GM12878 (cell line): ENCODE measurements at regions not wholly inside any gene's neighbourhood (a gene's known extent, or its start where the extent isn't known, plus 50 kb on each side); places are given as distances from the start of the nearest gene placed in this dataset.

ENCODE experiments used
- ATAC-seq: fragments of 200-7000 bp; cut with Tn5 transposase; 3 replicates; pipeline ENCODE4 v1.9.1; 2020; ENCODE audit warnings: mild to moderate bottlenecking, moderate library complexity
- BruUV-seq: library from RNA; stranded (reverse); fragments of 400-500 nt; replicated peaks from 2 replicates; lab custom pipeline; 2021; lab: Mats Ljungman, UMichigan
- CTCF ChIA-PET: fragments of 300-600 bp; sonication (Branson Sonifier 250); formaldehyde crosslinking; extraction: SDS; loops from one replicate; lab custom pipeline; 2021; ENCODE audit warnings: inconsistent platforms; lab: Yijun Ruan, JAX
- POLR2A ChIA-PET: fragments of 350-600 bp; formaldehyde crosslinking; extraction: SDS; loops from one replicate; lab custom pipeline; 2021; ENCODE audit warnings: inconsistent platforms; lab: Charles Lee
- RAD21 ChIA-PET: fragments of 300-600 bp; sonication (Branson Sonifier 250); formaldehyde crosslinking; loops from one replicate; lab custom pipeline; 2023; ENCODE audit warnings: antibody characterized with exemption; ENCODE audit not compliant: unreplicated experiment; lab: Charles Lee
- SMC1A ChIA-PET: fragments of 300-600 bp; sonication (Branson Sonifier 250); formaldehyde crosslinking; loops from one replicate; lab custom pipeline; 2023; ENCODE audit not compliant: unreplicated experiment, uncharacterized antibody; lab: Charles Lee
- DNase-seq: peaks from one replicate; pipeline ENCODE4 v3.0.0-alpha.2; 2011; ENCODE audit warnings: low read depth, low spot score
- FAIRE-seq: peaks from 3 replicates; lab custom pipeline; 2011; peaks lifted over from hg19 to GRCh38; lab: Jason Lieb, UNC
- H2AFZ ChIP-seq: 2 replicates; pipeline ENCODE4 v1.6.0; 2011; ENCODE audit warnings: low read depth, low read length, control low read depth; ENCODE audit not compliant: control insufficient read depth
- H3K27ac ChIP-seq: 2 replicates; pipeline ENCODE4 v1.5.1; 2011; ENCODE audit warnings: control low read depth; ENCODE audit not compliant: control insufficient read depth, insufficient read depth
- H3K27me3 ChIP-seq, 2 experiments: replicated peaks in 1 of 2; 2 replicates each; pipeline versions ENCODE4 v1.6.0 to v1.6.1; 2011; ENCODE audit warnings: low read length in 1 of 2; ENCODE audit not compliant: control insufficient read depth in 2 of 2, insufficient read depth in 2 of 2
- H3K36me3 ChIP-seq, 2 experiments: 2 replicates each; pipeline ENCODE4 v1.5.1; 2011; ENCODE audit warnings: low read length in 1 of 2; ENCODE audit not compliant: control insufficient read depth in 2 of 2, insufficient read depth in 2 of 2
- H3K4me1 ChIP-seq: 2 replicates; pipeline ENCODE4 v1.6.1; 2011; ENCODE audit warnings: mild to moderate bottlenecking, low read length, moderate library complexity, mixed read lengths; ENCODE audit not compliant: control insufficient read depth, insufficient read depth
- H3K4me2 ChIP-seq: 2 replicates; pipeline ENCODE4 v1.6.0; 2011; ENCODE audit warnings: control low read depth; ENCODE audit not compliant: control insufficient read depth, insufficient read depth
- H3K4me3 ChIP-seq: fragments of 200-600 bp; sonication (generic); 2 replicates; pipeline ENCODE4 v1.5.1; 2016
- H3K79me2 ChIP-seq: 2 replicates; pipeline ENCODE4 v1.6.0; 2011; ENCODE audit warnings: low read length; ENCODE audit not compliant: control insufficient read depth, insufficient read depth
- H3K9ac ChIP-seq: 2 replicates; pipeline ENCODE4 v1.8.0; 2011; ENCODE audit warnings: low read length, control low read depth, mixed read lengths; ENCODE audit not compliant: control insufficient read depth, insufficient read depth
- H3K9me3 ChIP-seq: replicated peaks from 3 replicates; pipeline ENCODE4 v1.5.1; 2011; ENCODE audit warnings: mild to moderate bottlenecking, low read length; ENCODE audit not compliant: control insufficient read depth, insufficient read depth
- H4K20me1 ChIP-seq: 2 replicates; pipeline ENCODE4 v1.6.0; 2011; ENCODE audit not compliant: control insufficient read depth, insufficient read depth
- ASH2L ChIP-seq: fragments of 300-600, 200-600 bp; sonication (generic); IDR thresholded peaks from 2 replicates; pipeline ENCODE4 v1.6.1; 2017; ENCODE audit warnings: low read depth, mild to moderate bottlenecking, borderline replicate concordance
- BMI1 ChIP-seq: fragments of 450-650 bp; IDR thresholded peaks from 2 replicates; pipeline ENCODE4 v1.6.1; 2016; ENCODE audit warnings: mild to moderate bottlenecking, moderate library complexity, borderline replicate concordance
- IRF3 ChIP-seq: fragments of 450-650 bp; IDR thresholded peaks from 2 replicates; pipeline ENCODE4 v1.6.1; 2014; ENCODE audit warnings: mild to moderate bottlenecking
- LARP7 ChIP-seq: fragments of 450-650 bp; IDR thresholded peaks from 2 replicates; pipeline ENCODE4 v1.6.1; 2017; ENCODE audit warnings: mild to moderate bottlenecking
- NBN ChIP-seq: fragments of 450-650 bp; IDR thresholded peaks from 2 replicates; pipeline ENCODE4 v1.6.1; 2016
- NFYB ChIP-seq: IDR thresholded peaks from 2 replicates; pipeline ENCODE4 v1.6.1; 2011; ENCODE audit warnings: low read depth, mild to moderate bottlenecking, low read length, improper control_type of control experiment, moderate library complexity; ENCODE audit not compliant: insufficient read depth
- NR2C2 ChIP-seq: IDR thresholded peaks from 2 replicates; pipeline ENCODE4 v1.6.1; 2011; ENCODE audit warnings: borderline replicate concordance, low read depth; ENCODE audit not compliant: control insufficient read depth, insufficient read length
- PKNOX1 ChIP-seq: fragments of 450-650 bp; IDR thresholded peaks from 2 replicates; pipeline ENCODE4 v1.6.1; 2016; ENCODE audit warnings: mild to moderate bottlenecking
- SREBF1 ChIP-seq: IDR thresholded peaks from 2 replicates; pipeline ENCODE4 v1.6.1; 2012; ENCODE audit warnings: mild to moderate bottlenecking, low read length
- TCF3 ChIP-seq: IDR thresholded peaks from 2 replicates; pipeline ENCODE4 v1.6.1; 2012; ENCODE audit warnings: low read depth, mild to moderate bottlenecking, low read length, borderline replicate concordance; ENCODE audit not compliant: insufficient read depth
- YY1 ChIP-seq: IDR thresholded peaks from 2 replicates; pipeline ENCODE4 v1.6.1; 2011; ENCODE audit warnings: low read depth, mild to moderate bottlenecking, low read length
- ZBTB4 ChIP-seq: fragments of 450-650 bp; formaldehyde crosslinking; IDR thresholded peaks from 2 replicates; pipeline ENCODE4 v1.4.0; 2022; ENCODE audit warnings: mild to moderate bottlenecking, moderate library complexity
- WGBS: methylation state at CpG from one replicate; pipeline ENCODE4 v1.1.6; 2016; ENCODE audit warnings: low lambda C conversion rate; ENCODE audit not compliant: insufficient replicate concordance, insufficient coverage; ENCODE audit errors: missing lambda C conversion rate; 5-methylcytosine and 5-hydroxymethylcytosine counted together
- in situ Hi-C: fragments of 300-500 bp; cut with MboI; formaldehyde crosslinking; loops from 9 replicates; pipeline ENCODE4 v1.14.3; 2018; ENCODE audit warnings: mixed read lengths
- intact Hi-C: fragments of 100-400 bp; cut with micrococcal nuclease; formaldehyde crosslinking; loops from one replicate; pipeline ENCODE4 v1.14.2; 2022; ENCODE audit not compliant: unreplicated experiment

GRCh38 chr12:124110372-124110883 lies 137.4 kb downstream of the ZNF664 start:
- ATAC-seq (no peak), FAIRE-seq (no peak), DNase-seq (no peak)
- Histone ChIP-seq H3K9ac (no peak overlapping the region), H3K4me3 (no peak overlapping the region), H4K20me1 (no peaks in the 10 kb centered on the region), H3K27me3 (no peaks in the 10 kb centered on the region), H2AFZ (no peak overlapping the region; the same call in 1 of the 2 replicates), H3K9me3 (peaks cover 2% of the 10 kb centered on the region; the same call in 2 of the 3 replicates), H3K4me2 (no peak overlapping the region), H3K27ac (no peak overlapping the region), H3K4me1 (no peaks in the 10 kb centered on the region), H3K79me2 (no peaks in the 10 kb centered on the region), H3K36me3 (no peaks in the 10 kb centered on the region)
- WGBS: 100% methylated on average over 2 of the region's 2 CpGs
- in situ Hi-C loops (no loop called here), intact Hi-C loops (no loop called here)
- ChIA-PET POLR2A (interaction anchor here (0.5 kb wide), 1 partner anchor 94 kb away, joined by 3 read pairs; no protein-coding TSS in a partner anchor), RAD21 (no interaction called here), SMC1A (no interaction called here), CTCF (no interaction called here)
- no peak for TF ChIP-seq SREBF1
- no peak for TF ChIP-seq NR2C2
- TF ChIP-seq PKNOX1: no peak
- no peak for TF ChIP-seq NBN
- no peak for TF ChIP-seq YY1
- TF ChIP-seq LARP7: no peak
- BruUV-seq: no TSS peak

- H3K9me3 ChIP-seq: peaks cover 2% of the 10 kb centered on the region; the same call in 2 of the 3 replicates
- no peak overlapping the region for H3K27ac ChIP-seq
- TF ChIP-seq ASH2L (no peak), BMI1 (no peak), TCF3 (no peak), ZBTB4 (no peak), NFYB (no peak), IRF3 (no peak)
- TF ChIP-seq, all 136 proteins: peak for 0
- Histone ChIP-seq H3K79me2 (no peaks in the 10 kb centered on the region), H3K9ac (no peak overlapping the region), H3K4me1 (no peaks in the 10 kb centered on the region), H3K4me3 (no peak overlapping the region), H2AFZ (no peak overlapping the region), H3K27me3 (no peaks in the 10 kb centered on the region), H3K36me3 (no peaks in the 10 kb centered on the region), H3K4me2 (no peak overlapping the region), H4K20me1 (no peaks in the 10 kb centered on the region)
- in situ Hi-C loops: no loop called here
- WGBS: 63% methylated on average over 5 of the region's 5 CpGs
- no peak for ATAC-seq
- no peak for DNase-seq
- POLR2A ChIA-PET: no interaction called here
- SMC1A ChIA-PET: no interaction called here
- no TSS peak for BruUV-seq
- intact Hi-C loops: no loop called here
- RAD21 ChIA-PET: no interaction called here
- CTCF ChIA-PET: no interaction called here
- no peak for FAIRE-seq
These were observed 138.0 kb downstream of the ZNF664 start for GRCh38 chr12:124111006-124111405.
